ENCODE measurements at regions not wholly inside any gene's neighbourhood (a gene's known extent, or its start where the extent isn't known, plus 50 kb on each side); places are given as distances from the start of the nearest gene placed in this dataset.
"Not testable (repeated sequence)": the region's sequence is repeated elsewhere in the genome, so short reads cannot be mapped to it uniquely, and the experiment has no call there.

DNA sequence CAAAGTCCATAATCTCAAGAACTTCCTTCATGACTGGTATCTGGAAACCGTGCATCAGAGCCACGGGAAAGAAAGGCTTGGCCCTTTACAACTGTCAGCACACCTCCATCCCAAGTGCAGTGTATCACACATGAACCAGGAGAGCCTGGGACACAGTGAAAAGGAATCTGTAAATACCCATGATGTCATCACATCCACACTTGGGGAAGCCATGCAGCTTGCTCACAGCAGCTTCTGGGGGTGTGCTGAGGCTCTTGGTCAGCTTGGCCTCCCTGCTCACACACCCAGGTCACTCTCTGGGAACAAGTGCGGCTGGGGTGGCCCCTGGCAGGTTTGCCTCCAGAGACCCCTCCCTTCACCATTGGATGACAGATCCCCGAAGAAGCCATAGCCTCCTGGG is 51.6 kb upstream of the ASAH2B start:
- H3K4ac ChIP-seq (ENCODE audit: low read length); H2AFZ ChIP-seq (ENCODE audit: low read length); H3K79me1 ChIP-seq (ENCODE audit: low read depth, low read length); H2BK15ac ChIP-seq (ENCODE audit: low read length); DNase-seq (ENCODE audit: low spot score); H4K91ac ChIP-seq (ENCODE audit: low read depth, low read length, poor library complexity); H4K8ac ChIP-seq (ENCODE audit: low read depth, low read length); H3K27me3 ChIP-seq (ENCODE audit: control insufficient read depth in 3 of 3, insufficient read depth in 3 of 3, low read depth in 1 of 3, low read length in 3 of 3); H3K36me3 ChIP-seq (replicated peaks in 1 of 2; ENCODE audit: control insufficient read depth in 2 of 2, insufficient read depth in 2 of 2, low read length in 2 of 2); H3K9ac ChIP-seq (ENCODE audit: low read depth, low read length, poor library complexity); H2BK5ac ChIP-seq (ENCODE audit: low read length); H3K4me2 ChIP-seq (ENCODE audit: insufficient read depth, low read length, poor library complexity, severe bottlenecking); H3K18ac ChIP-seq (ENCODE audit: low read length); H2BK120ac ChIP-seq (ENCODE audit: low read depth, low read length); H3K9me3 ChIP-seq (replicated peaks in 1 of 2; ENCODE audit: control insufficient read depth in 2 of 2, insufficient read depth in 1 of 2, low read depth in 1 of 2, low read length in 2 of 2); H2BK12ac ChIP-seq (ENCODE audit: low read length); H3K14ac ChIP-seq (ENCODE audit: low read length); H2AK5ac ChIP-seq (ENCODE audit: low read depth, low read length); H3K23ac ChIP-seq (ENCODE audit: low read depth, low read length, poor library complexity); H3K27ac ChIP-seq (replicated peaks; ENCODE audit: low read length); H3K4me1 ChIP-seq (ENCODE audit: control insufficient read depth in 2 of 2, insufficient read depth in 1 of 2, low read depth in 1 of 2, low read length in 2 of 2); H3K4me3 ChIP-seq (ENCODE audit: low read length in 2 of 2): not testable (repeated sequence)
- no CpG with 5 or more reads among the region's 4 CpGs for WGBS, 2 donors (ENCODE audit: extremely low coverage in 2 of 2, insufficient read length in 2 of 2, insufficient replicate concordance in 1 of 2)

DNA sequence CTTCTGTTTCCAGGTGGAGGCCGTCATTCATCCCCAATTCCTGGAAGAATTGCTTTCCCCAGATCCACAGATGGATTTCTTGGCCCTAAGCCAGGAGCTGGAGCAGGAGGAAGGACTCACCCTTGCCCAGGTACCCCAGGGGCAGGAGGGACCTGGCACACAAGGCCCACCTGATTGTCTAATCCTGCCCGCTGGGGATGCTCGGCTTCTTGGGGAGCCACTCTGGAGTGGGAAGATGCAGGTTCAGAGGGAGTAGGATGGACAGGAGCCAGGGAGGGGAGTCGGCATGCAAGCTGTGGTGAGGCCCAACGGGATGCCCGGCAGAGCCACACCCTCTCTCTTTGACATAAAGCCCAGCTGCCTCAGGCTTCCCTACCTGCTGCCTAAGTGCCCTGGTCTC is 55.4 kb upstream of the ASAH2B start:
- WGBS, 2 donors (ENCODE audit: extremely low coverage in 2 of 2, insufficient read length in 2 of 2, insufficient replicate concordance in 1 of 2) = no CpG with 5 or more reads among the region's 6 CpGs

DNA sequence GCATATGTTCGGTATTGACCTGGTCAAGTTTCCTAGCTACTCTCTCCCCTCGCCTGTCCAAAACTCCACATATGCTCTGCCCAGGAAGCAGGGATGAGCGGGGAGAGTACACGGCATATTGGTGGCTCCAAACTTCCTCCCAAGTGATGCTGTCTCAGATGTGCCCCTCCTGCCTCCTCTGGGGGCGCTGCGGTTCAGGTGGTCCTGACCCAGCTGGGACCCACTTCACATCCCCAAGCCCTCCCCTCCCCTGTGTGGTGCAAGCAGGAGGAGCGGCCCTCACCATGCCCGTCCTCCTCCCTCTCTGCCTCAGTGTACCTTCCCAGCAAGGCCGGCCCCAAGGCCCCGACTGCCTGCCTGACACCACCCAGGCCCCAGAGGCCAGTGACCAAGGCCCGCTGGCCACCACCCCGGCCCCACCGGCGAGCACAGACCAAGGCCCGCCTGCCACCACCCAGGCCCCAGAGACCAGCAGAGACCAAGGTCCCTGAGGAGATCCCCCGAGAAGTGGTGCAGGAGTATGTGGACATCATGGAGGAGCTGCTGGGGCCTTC is 56.5 kb upstream of the ASAH2B start:
- not testable (repeated sequence) for H2BK120ac ChIP-seq (ENCODE audit: low read depth, low read length); H3K4me1 ChIP-seq (ENCODE audit: control insufficient read depth in 2 of 2, insufficient read depth in 1 of 2, low read depth in 1 of 2, low read length in 2 of 2); H3K9ac ChIP-seq (ENCODE audit: low read depth, low read length, poor library complexity); H2AK5ac ChIP-seq (ENCODE audit: low read depth, low read length); DNase-seq (ENCODE audit: low spot score); H3K36me3 ChIP-seq (replicated peaks in 1 of 2; ENCODE audit: control insufficient read depth in 2 of 2, insufficient read depth in 2 of 2, low read length in 2 of 2); H4K8ac ChIP-seq (ENCODE audit: low read depth, low read length); H2AFZ ChIP-seq (ENCODE audit: low read length); H2BK5ac ChIP-seq (ENCODE audit: low read length); H4K91ac ChIP-seq (ENCODE audit: low read depth, low read length, poor library complexity); H3K27ac ChIP-seq (replicated peaks; ENCODE audit: low read length); H3K4me3 ChIP-seq (ENCODE audit: low read length in 2 of 2); H3K9me3 ChIP-seq (replicated peaks in 1 of 2; ENCODE audit: control insufficient read depth in 2 of 2, insufficient read depth in 1 of 2, low read depth in 1 of 2, low read length in 2 of 2); H3K18ac ChIP-seq (ENCODE audit: low read length); H2BK12ac ChIP-seq (ENCODE audit: low read length); H3K79me1 ChIP-seq (ENCODE audit: low read depth, low read length); H3K4ac ChIP-seq (ENCODE audit: low read length); H3K4me2 ChIP-seq (ENCODE audit: insufficient read depth, low read length, poor library complexity, severe bottlenecking); H2BK15ac ChIP-seq (ENCODE audit: low read length); H3K27me3 ChIP-seq (ENCODE audit: control insufficient read depth in 3 of 3, insufficient read depth in 3 of 3, low read depth in 1 of 3, low read length in 3 of 3)
- WGBS, 2 donors (ENCODE audit: extremely low coverage in 2 of 2, insufficient read length in 2 of 2, insufficient replicate concordance in 1 of 2) = no CpG with 5 or more reads among the region's 16 CpGs
- peak overlapping the region; percentile 65 for H3K23ac ChIP-seq (ENCODE audit: low read depth, low read length, poor library complexity)
- peak overlapping the region; percentile 8 for H3K14ac ChIP-seq (ENCODE audit: low read length)

More for the DNA sequence above, 55.4 kb upstream of the ASAH2B start:
- not testable (repeated sequence) for H3K27me3 ChIP-seq (ENCODE audit: control insufficient read depth in 3 of 3, insufficient read depth in 3 of 3, low read depth in 1 of 3, low read length in 3 of 3); H4K8ac ChIP-seq (ENCODE audit: low read depth, low read length); H3K79me1 ChIP-seq (ENCODE audit: low read depth, low read length); H3K4ac ChIP-seq (ENCODE audit: low read length); H3K27ac ChIP-seq (replicated peaks; ENCODE audit: low read length); H2BK12ac ChIP-seq (ENCODE audit: low read length); H2BK120ac ChIP-seq (ENCODE audit: low read depth, low read length); H2AK5ac ChIP-seq (ENCODE audit: low read depth, low read length); H2BK15ac ChIP-seq (ENCODE audit: low read length); H2BK5ac ChIP-seq (ENCODE audit: low read length); H3K4me3 ChIP-seq (ENCODE audit: low read length in 2 of 2); H3K18ac ChIP-seq (ENCODE audit: low read length); DNase-seq (ENCODE audit: low spot score); H3K9ac ChIP-seq (ENCODE audit: low read depth, low read length, poor library complexity); H3K4me2 ChIP-seq (ENCODE audit: insufficient read depth, low read length, poor library complexity, severe bottlenecking); H3K23ac ChIP-seq (ENCODE audit: low read depth, low read length, poor library complexity); H3K36me3 ChIP-seq (replicated peaks in 1 of 2; ENCODE audit: control insufficient read depth in 2 of 2, insufficient read depth in 2 of 2, low read length in 2 of 2); H4K91ac ChIP-seq (ENCODE audit: low read depth, low read length, poor library complexity); H3K4me1 ChIP-seq (ENCODE audit: control insufficient read depth in 2 of 2, insufficient read depth in 1 of 2, low read depth in 1 of 2, low read length in 2 of 2); H3K9me3 ChIP-seq (replicated peaks in 1 of 2; ENCODE audit: control insufficient read depth in 2 of 2, insufficient read depth in 1 of 2, low read depth in 1 of 2, low read length in 2 of 2); H2AFZ ChIP-seq (ENCODE audit: low read length); H3K14ac ChIP-seq (ENCODE audit: low read length)

GRCh38 chr10:50680606-50681005 is 56.9 kb upstream of the SGMS1 start:
- DNase-seq (ENCODE audit: low spot score); H3K4me3 ChIP-seq (ENCODE audit: low read length in 2 of 2); H4K91ac ChIP-seq (ENCODE audit: low read depth, low read length, poor library complexity); H2AK5ac ChIP-seq (ENCODE audit: low read depth, low read length); H3K23ac ChIP-seq (ENCODE audit: low read depth, low read length, poor library complexity); H2BK15ac ChIP-seq (ENCODE audit: low read length); H3K4me1 ChIP-seq (ENCODE audit: control insufficient read depth in 2 of 2, insufficient read depth in 1 of 2, low read depth in 1 of 2, low read length in 2 of 2); H3K36me3 ChIP-seq (replicated peaks in 1 of 2; ENCODE audit: control insufficient read depth in 2 of 2, insufficient read depth in 2 of 2, low read length in 2 of 2); H2BK12ac ChIP-seq (ENCODE audit: low read length); H3K79me1 ChIP-seq (ENCODE audit: low read depth, low read length); H3K9me3 ChIP-seq (replicated peaks in 1 of 2; ENCODE audit: control insufficient read depth in 2 of 2, insufficient read depth in 1 of 2, low read depth in 1 of 2, low read length in 2 of 2); H2AFZ ChIP-seq (ENCODE audit: low read length); H3K27ac ChIP-seq (replicated peaks; ENCODE audit: low read length); H2BK5ac ChIP-seq (ENCODE audit: low read length); H3K4ac ChIP-seq (ENCODE audit: low read length); H3K4me2 ChIP-seq (ENCODE audit: insufficient read depth, low read length, poor library complexity, severe bottlenecking); H3K9ac ChIP-seq (ENCODE audit: low read depth, low read length, poor library complexity); H4K8ac ChIP-seq (ENCODE audit: low read depth, low read length); H3K18ac ChIP-seq (ENCODE audit: low read length); H3K14ac ChIP-seq (ENCODE audit: low read length); H3K27me3 ChIP-seq (ENCODE audit: control insufficient read depth in 3 of 3, insufficient read depth in 3 of 3, low read depth in 1 of 3, low read length in 3 of 3); H2BK120ac ChIP-seq (ENCODE audit: low read depth, low read length): not testable (repeated sequence)
- WGBS, 2 donors (ENCODE audit: extremely low coverage in 2 of 2, insufficient read length in 2 of 2, insufficient replicate concordance in 1 of 2) = no CpG with 5 or more reads among the region's 10 CpGs
